H9 (cell line): ENCODE measurements at regions not wholly inside any gene's neighbourhood (a gene's known extent, or its start where the extent isn't known, plus 50 kb on each side); places are given as distances from the start of the nearest gene placed in this dataset.

Experiments used
- DNase-seq: peaks from one replicate; pipeline ENCODE4 v3.0.0-alpha.2; 2017
- H2AFZ ChIP-seq: one replicate; pipeline ENCODE4 v1.6.1; 2013; ENCODE audit warnings: mild to moderate bottlenecking, low read length, control low read depth, moderate library complexity
- H2AK5ac ChIP-seq: 2 replicates; pipeline ENCODE4 v1.6.1; 2013; ENCODE audit warnings: low read length, control low read depth, mixed read lengths; ENCODE audit not compliant: insufficient read length
- H2BK120ac ChIP-seq: one replicate; pipeline ENCODE4 v1.6.1; 2013; ENCODE audit warnings: low read depth, mild to moderate bottlenecking, low read length, control low read depth, inconsistent platforms; ENCODE audit not compliant: poor library complexity, severe bottlenecking
- H2BK12ac ChIP-seq: 2 replicates; pipeline ENCODE4 v1.6.1; 2013; ENCODE audit warnings: low read length, control low read depth, mixed read lengths, low read depth; ENCODE audit not compliant: insufficient read length
- H2BK15ac ChIP-seq: 2 replicates; pipeline ENCODE4 v1.6.1; 2013; ENCODE audit warnings: low read depth, low read length, control low read depth
- H2BK20ac ChIP-seq: one replicate; pipeline ENCODE4 v1.6.1; 2013; ENCODE audit warnings: low read depth, mild to moderate bottlenecking, low read length, control low read depth, inconsistent platforms; ENCODE audit not compliant: poor library complexity, severe bottlenecking
- H2BK5ac ChIP-seq: 2 replicates; pipeline ENCODE4 v1.6.1; 2013; ENCODE audit warnings: low read length, control low read depth, mixed read lengths; ENCODE audit not compliant: insufficient read length
- H3K14ac ChIP-seq: 2 replicates; pipeline ENCODE4 v1.6.1; 2013; ENCODE audit warnings: low read length, control low read depth; ENCODE audit not compliant: insufficient read depth
- H3K18ac ChIP-seq: 2 replicates; pipeline ENCODE4 v1.6.1; 2013; ENCODE audit warnings: low read depth, mild to moderate bottlenecking, mixed read lengths, low read length, control low read depth; ENCODE audit not compliant: insufficient read length
- H3K23ac ChIP-seq: 2 replicates; pipeline ENCODE4 v1.6.1; 2013; ENCODE audit warnings: low read length, control low read depth, mixed read lengths, low read depth; ENCODE audit not compliant: insufficient read length
- H3K23me2 ChIP-seq: 2 replicates; pipeline ENCODE4 v1.6.1; 2013; ENCODE audit warnings: low read depth, mild to moderate bottlenecking, mixed read lengths, low read length, control low read depth; ENCODE audit not compliant: insufficient read length, poor library complexity, severe bottlenecking
- H3K27ac ChIP-seq: 2 replicates; pipeline ENCODE4 v1.5.1; 2013; ENCODE audit warnings: low read length, control low read depth, mixed read lengths, low read depth; ENCODE audit not compliant: insufficient read length
- H3K27me3 ChIP-seq: 2 replicates; pipeline ENCODE4 v1.6.1; 2013; ENCODE audit warnings: low read length, control low read depth, inconsistent platforms; ENCODE audit not compliant: insufficient read depth
- H3K4ac ChIP-seq: 2 replicates; pipeline ENCODE4 v1.6.1; 2013; ENCODE audit warnings: low read depth, mild to moderate bottlenecking, control low read depth, inconsistent platforms, low read length, moderate library complexity
- H3K4me1 ChIP-seq: 2 replicates; pipeline ENCODE4 v1.6.1; 2013; ENCODE audit warnings: low read length, control low read depth, inconsistent platforms; ENCODE audit not compliant: insufficient read depth
- H3K4me2 ChIP-seq: 2 replicates; pipeline ENCODE4 v1.6.1; 2013; ENCODE audit warnings: low read length, control low read depth, mixed read lengths; ENCODE audit not compliant: insufficient read length, insufficient read depth
- H3K56ac ChIP-seq: 2 replicates; pipeline ENCODE4 v1.6.1; 2013; ENCODE audit warnings: low read depth, mild to moderate bottlenecking, mixed read lengths, low read length, control low read depth; ENCODE audit not compliant: insufficient read length
- H3K79me1 ChIP-seq: 2 replicates; pipeline ENCODE4 v1.6.1; 2013; ENCODE audit warnings: low read depth, mild to moderate bottlenecking, moderate library complexity, low read length, control low read depth, inconsistent platforms; ENCODE audit not compliant: insufficient read depth, poor library complexity, severe bottlenecking
- H3K79me2 ChIP-seq: 2 replicates; pipeline ENCODE4 v1.6.1; 2013; ENCODE audit warnings: low read length, control low read depth, inconsistent platforms; ENCODE audit not compliant: insufficient read depth
- H3K9ac ChIP-seq: 2 replicates; pipeline ENCODE4 v1.6.1; 2013; ENCODE audit warnings: low read length, control low read depth, mixed read lengths; ENCODE audit not compliant: insufficient read length; ENCODE audit errors: extremely low read depth
- H3K9me3 ChIP-seq: one replicate; pipeline ENCODE4 v1.6.1; 2013; ENCODE audit warnings: low read depth, low read length, inconsistent platforms; ENCODE audit not compliant: control insufficient read depth
- H3T11ph ChIP-seq: one replicate; pipeline ENCODE4 v1.6.1; 2013; ENCODE audit warnings: mild to moderate bottlenecking, low read length, control low read depth, inconsistent platforms
- H4K20me1 ChIP-seq: one replicate; pipeline ENCODE4 v1.6.1; 2013; ENCODE audit not compliant: control insufficient read depth, insufficient read length, insufficient read depth
- H4K5ac ChIP-seq: 2 replicates; pipeline ENCODE4 v1.6.1; 2013; ENCODE audit warnings: low read depth, mild to moderate bottlenecking, mixed read lengths, low read length, control low read depth; ENCODE audit not compliant: insufficient read length
- H4K8ac ChIP-seq: replicated peaks from 2 replicates; pipeline ENCODE4 v1.6.1; 2013; ENCODE audit warnings: low read length, control low read depth, mixed read lengths, low read depth; ENCODE audit not compliant: insufficient read length
- H4K91ac ChIP-seq: 2 replicates; pipeline ENCODE4 v1.6.1; 2013; ENCODE audit warnings: low read depth, mild to moderate bottlenecking, moderate library complexity, mixed read lengths, low read length, control low read depth; ENCODE audit not compliant: insufficient read length
- H3K27ac Mint-ChIP-seq, 3 experiments: 2 replicates in 2 of 3; 3 replicates in 1 of 3; pipeline ENCODE4 v1.8.0; 2020 to 2021; ENCODE audit warnings: mixed read lengths in 3 of 3, mild to moderate bottlenecking in 1 of 3, moderate library complexity in 1 of 3
- H3K27me3 Mint-ChIP-seq: 2 replicates; pipeline ENCODE4 v1.8.0; 2021; ENCODE audit warnings: low read depth, mild to moderate bottlenecking, moderate library complexity, mixed read lengths
- H3K36me3 Mint-ChIP-seq, 3 experiments: 2 replicates in 2 of 3; 3 replicates in 1 of 3; pipeline ENCODE4 v1.8.0; 2020 to 2021; ENCODE audit warnings: low read depth in 3 of 3, mixed read lengths in 3 of 3; ENCODE audit not compliant: insufficient read depth in 1 of 3
- H3K4me1 Mint-ChIP-seq, 2 experiments: 2 replicates each; pipeline ENCODE4 v1.8.0; 2020; ENCODE audit warnings: mixed read lengths in 2 of 2
- H3K4me3 Mint-ChIP-seq, 2 experiments: 2 replicates in 1 of 2; 3 replicates in 1 of 2; pipeline ENCODE4 v1.8.0; 2020 to 2021; ENCODE audit warnings: mild to moderate bottlenecking in 2 of 2, mixed read lengths in 2 of 2, moderate library complexity in 1 of 2
- H3K9me3 Mint-ChIP-seq, 2 experiments: 2 replicates in 1 of 2; 3 replicates in 1 of 2; pipeline ENCODE4 v1.8.0; 2020; ENCODE audit warnings: mild to moderate bottlenecking in 2 of 2, mixed read lengths in 2 of 2, moderate library complexity in 1 of 2
- CTCF ChIP-seq: fragments of 200-600 bp; sonication (generic); conservative IDR thresholded peaks from 3 replicates; pipeline ENCODE4 v1.8.0; 2021; ENCODE audit warnings: antibody characterized with exemption, mild to moderate bottlenecking
- WGBS: extraction: QIAGEN DNeasy Blood & Tissue Kit; methylation state at CpG from one replicate; pipeline ENCODE4 v1.1.7; 2013; ENCODE audit warnings: missing lambda C conversion rate, low lambda C conversion rate, mixed read lengths; ENCODE audit not compliant: insufficient read length; ENCODE audit errors: extremely low coverage; 5-methylcytosine and 5-hydroxymethylcytosine counted together

GRCh38 chr6:19394687-19395086 is 442.5 kb upstream of the ID4 start:
- no peak overlapping the region for H3K27ac ChIP-seq
- no peaks in the 10 kb centered on the region for H3K79me2 ChIP-seq
- no peak overlapping the region for H2BK120ac ChIP-seq
- no peaks in the 10 kb centered on the region for H3K23me2 ChIP-seq
- no peaks in the 10 kb centered on the region for H3K27me3 Mint-ChIP-seq
- H4K8ac ChIP-seq, result no peak overlapping the region
- H3K79me1 ChIP-seq, result no peaks in the 10 kb centered on the region
- H3K4ac ChIP-seq, result no peak overlapping the region
- H3K4me1 ChIP-seq, result no peaks in the 10 kb centered on the region
- DNase-seq, result no peak
- no peak overlapping the region for H2BK15ac ChIP-seq
- no peaks in the 10 kb centered on the region for H4K20me1 ChIP-seq
- H3K27ac Mint-ChIP-seq, result no peak overlapping the region
- no peak overlapping the region for H4K91ac ChIP-seq
- WGBS, result no CpG with 5 or more reads among the region's 4 CpGs
- H3K56ac ChIP-seq, result no peak overlapping the region
- no peaks in the 10 kb centered on the region for H3K27me3 ChIP-seq
- H3K36me3 Mint-ChIP-seq, result no peaks in the 10 kb centered on the region
- no peak overlapping the region for H3K18ac ChIP-seq
- no peak overlapping the region for H3K4me3 Mint-ChIP-seq
- H3T11ph ChIP-seq, result no peak overlapping the region
- no peak overlapping the region for H3K14ac ChIP-seq
- H3K4me1 Mint-ChIP-seq, result peaks cover 3% of the 10 kb centered on the region in 2 experiments; a peak in 3 of 4 replicates
- H3K9me3 ChIP-seq, result no peaks in the 10 kb centered on the region
- TF ChIP-seq CTCF, result no peak
- H4K5ac ChIP-seq, result no peak overlapping the region
- no peak overlapping the region for H3K4me2 ChIP-seq
- H3K9ac ChIP-seq, result no peak overlapping the region
- no peak overlapping the region for H2BK5ac ChIP-seq
- H3K9me3 Mint-ChIP-seq, result no peaks in the 10 kb centered on the region
- no peak overlapping the region for H2AFZ ChIP-seq
- H3K23ac ChIP-seq, result no peak overlapping the region
- no peak overlapping the region for H2BK12ac ChIP-seq
- no peak overlapping the region for H2BK20ac ChIP-seq
- no peak overlapping the region for H2AK5ac ChIP-seq
